ENCODE measurements at regions not wholly inside any gene's neighbourhood (a gene's known extent, or its start where the extent isn't known, plus 50 kb on each side); places are given as distances from the start of the nearest gene placed in this dataset.

- TF ChIP-seq FOXK2 (IDR thresholded peaks at IDR 0.05) (no peak), NRF1 (conservative IDR thresholded peaks at IDR 0.05; ENCODE audit: low read depth, low read length) (no peak), SPI1 (IDR thresholded peaks at IDR 0.05; ENCODE audit: borderline replicate concordance, insufficient read depth, low read depth, low read length) (no peak), CBFB (IDR thresholded peaks at IDR 0.05; ENCODE audit: low read depth) (no peak), CHD2 (IDR thresholded peaks at IDR 0.05; ENCODE audit: borderline replicate concordance, low read depth, low read length) (no peak), ATF2 (IDR thresholded peaks at IDR 0.05; ENCODE audit: low read length) (no peak), POU2F2 (IDR thresholded peaks at IDR 0.05; ENCODE audit: borderline replicate concordance, low read depth, low read length) (no peak), EED (IDR thresholded peaks at IDR 0.05; ENCODE audit: low read depth) (no peak), JUND (IDR thresholded peaks at IDR 0.05; ENCODE audit: low read depth, low read length) (no peak)
These were observed 92.9 kb upstream of the CXCR4 start (continued) for GRCh38 chr2:136210822-136211221.

GRCh38 chr2:136210455-136210805 is 92.5 kb upstream of the CXCR4 start:
- Histone ChIP-seq H2AFZ (ENCODE audit: control insufficient read depth, low read depth, low read length) (no peak overlapping the region), H3K9ac (ENCODE audit: control insufficient read depth, insufficient read depth, low read length) (no peak overlapping the region), H3K4me3 (no peak overlapping the region), H3K27ac (ENCODE audit: control insufficient read depth, insufficient read depth) (no peak overlapping the region), H4K20me1 (ENCODE audit: control insufficient read depth, insufficient read depth) (no peaks in the 10 kb centered on the region), H3K79me2 (ENCODE audit: control insufficient read depth, insufficient read depth, low read length) (no peaks in the 10 kb centered on the region), H3K9me3 (replicated peaks; ENCODE audit: control insufficient read depth, insufficient read depth, low read length) (peaks cover 2% of the 10 kb centered on the region; the same call in 2 of the 3 replicates), H3K4me2 (ENCODE audit: control insufficient read depth, insufficient read depth) (no peak overlapping the region), H3K27me3 (replicated peaks in 1 of 2; ENCODE audit: control insufficient read depth in 2 of 2, insufficient read depth in 2 of 2, low read length in 1 of 2) (no peaks in the 10 kb centered on the region; a peak in 2 of 4 replicates), H3K4me1 (ENCODE audit: control insufficient read depth, insufficient read depth, low read length) (peaks cover 21% of the 10 kb centered on the region), H3K36me3 (ENCODE audit: control insufficient read depth in 2 of 2, insufficient read depth in 2 of 2, low read length in 1 of 2) (no peaks in the 10 kb centered on the region)
- ChIA-PET RAD21 (ENCODE audit: unreplicated experiment) (interaction anchor here (1.0 to 5.5 kb wide), 11 partner anchors 23 to 296 kb away, joined by 3 to 78 read pairs (median 6); no protein-coding TSS in a partner anchor), CTCF (interaction anchor here (0.8 to 1.7 kb wide), 3 partner anchors 28 to 166 kb away, joined by 4 read pairs; no protein-coding TSS in a partner anchor), POLR2A (interaction anchor here (1.2 to 7.8 kb wide), 6 partner anchors 16 to 172 kb away, joined by 3 to 56 read pairs (median 4); no protein-coding TSS in a partner anchor), SMC1A (ENCODE audit: uncharacterized antibody, unreplicated experiment) (interaction anchor here (0.7 to 10.8 kb wide), 15 partner anchors 9 to 172 kb away, joined by 3 to 202 read pairs (median 6); no protein-coding TSS in a partner anchor)
- no peak for TF ChIP-seq CREB1 (IDR thresholded peaks at IDR 0.05; ENCODE audit: low read depth)
- TF ChIP-seq BRCA1 (IDR thresholded peaks at IDR 0.05; ENCODE audit: low read depth, low read length) = no peak
- TF ChIP-seq CBFB (IDR thresholded peaks at IDR 0.05; ENCODE audit: low read depth) = no peak
- 17% methylated on average over 2 of the region's 2 CpGs for WGBS (ENCODE audit: insufficient coverage, insufficient replicate concordance, low lambda C conversion rate, missing lambda C conversion rate)
- FAIRE-seq (no peak), ATAC-seq (no peak), DNase-seq (ENCODE audit: low read depth, low spot score) (no peak)
- intact Hi-C loops (cut with micrococcal nuclease; ENCODE audit: unreplicated experiment) = loop anchor here (5.0 kb wide), 1 partner anchor 93 kb away; the partner anchor contains the start of gene CXCR4
- in situ Hi-C loops (cut with MboI) = no loop called here
- no TSS peak for BruUV-seq (replicated peaks)

Data from GM12878 (cell line).